Smooth muscle cell of the brain vasculature (primary cell): ENCODE measurements at regions not wholly inside any gene's neighbourhood (a gene's known extent, or its start where the extent isn't known, plus 50 kb on each side); places are given as distances from the start of the nearest gene placed in this dataset.

Experiments used
- DNase-seq: peaks from one replicate; pipeline ENCODE4 v3.0.0-alpha.2; 2012; ENCODE audit warnings: low read depth, low spot score

GRCh38 chr9:99436616-99437015 is 214.5 kb downstream of the SEC61B start:
- DNase-seq, result no peak

- no peak for DNase-seq
Observed at GRCh38 chr9:99437145-99437544, 215.1 kb downstream of the SEC61B start.

DNA sequence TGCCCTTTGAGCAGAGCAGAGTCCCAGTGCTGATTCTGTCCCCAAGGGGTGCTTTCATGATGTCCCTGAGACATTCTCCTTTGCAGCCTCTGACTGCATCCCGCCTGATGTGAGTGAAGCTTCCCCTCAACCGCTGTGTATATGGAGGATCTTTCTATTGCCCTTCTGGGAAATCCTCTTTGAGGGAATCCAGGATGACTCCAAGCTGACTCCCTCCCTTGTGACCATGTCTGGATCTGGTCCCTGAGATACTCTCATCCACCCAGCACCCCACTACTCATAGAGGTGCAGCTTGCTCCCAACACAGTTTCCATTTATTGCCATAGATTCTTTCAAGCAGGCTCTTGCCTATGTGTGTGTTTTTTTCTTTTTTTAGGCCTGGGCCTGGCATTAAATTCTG is 216.5 kb downstream of the SEC61B start:
- no peak for DNase-seq

DNA sequence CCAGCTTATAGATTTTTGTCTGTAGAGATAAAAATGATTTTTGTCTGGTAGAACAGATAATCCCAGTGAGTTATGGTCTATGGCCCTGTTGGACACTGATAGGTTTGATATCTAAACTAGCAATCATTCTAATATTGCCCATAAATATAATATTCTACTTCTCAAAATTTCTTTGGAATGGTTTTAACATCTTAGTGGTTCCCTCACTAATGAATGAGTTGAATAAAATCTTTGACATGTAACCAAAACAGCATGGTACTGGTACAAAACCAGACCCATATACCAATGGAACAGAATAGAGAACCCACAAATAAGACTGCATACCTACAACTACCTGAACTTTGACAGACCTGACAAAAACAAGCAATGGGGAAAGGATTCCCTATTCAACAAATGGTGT is 219.7 kb downstream of the SEC61B start:
- DNase-seq, result no peak

DNA sequence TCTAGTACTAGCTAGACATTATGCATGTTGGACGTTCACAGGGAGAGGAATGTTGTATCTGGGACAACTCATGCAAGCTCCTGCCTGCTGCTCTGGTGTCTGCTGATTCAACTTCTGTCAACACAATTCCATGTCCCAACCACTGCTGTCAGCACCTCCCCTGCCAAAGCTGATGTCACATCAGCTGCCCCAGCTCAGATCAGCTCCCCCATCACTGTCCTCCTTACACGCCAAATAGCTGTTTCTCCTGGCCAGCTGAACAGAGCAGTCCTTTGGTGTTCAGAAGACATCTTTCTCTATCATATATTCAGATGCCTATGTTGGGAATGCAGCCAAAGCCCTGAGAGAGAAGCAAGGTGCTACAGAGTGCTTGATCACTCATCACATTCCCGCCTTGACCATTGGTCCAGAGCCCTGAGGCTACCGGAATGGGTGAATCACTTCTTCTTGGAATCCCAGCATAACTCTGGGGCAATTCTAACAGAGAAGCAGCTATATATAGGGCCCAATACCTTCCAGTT is 223.3 kb downstream of the SEC61B start:
- no peak for DNase-seq

DNA sequence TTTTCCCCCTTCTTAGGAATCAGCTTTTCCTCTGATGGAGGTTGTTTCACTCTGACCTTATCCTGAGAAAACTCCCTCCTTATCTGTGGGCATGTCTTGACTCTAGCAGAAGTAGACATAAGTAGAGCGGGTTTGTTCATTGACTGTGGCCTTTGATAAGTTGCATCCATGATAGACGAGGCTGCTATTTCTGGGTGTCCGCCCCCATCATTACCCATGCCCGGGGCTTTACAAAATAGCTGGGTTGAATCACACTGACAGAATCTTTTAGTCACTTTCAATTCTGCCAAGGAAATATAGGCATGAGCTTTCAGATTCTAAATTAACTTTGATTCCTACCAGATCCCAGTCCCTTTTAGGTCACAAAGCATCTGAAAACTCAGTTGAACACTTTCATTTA is 223.8 kb downstream of the SEC61B start:
- no peak for DNase-seq

- no peak for DNase-seq
Observed at GRCh38 chr9:99447951-99448350, 225.9 kb downstream of the SEC61B start.

- no peak for DNase-seq
Observed at GRCh38 chr9:99449726-99450125, 227.6 kb downstream of the SEC61B start.

GRCh38 chr9:99451112-99451606 is 229.1 kb downstream of the SEC61B start:
- no peak for DNase-seq

GRCh38 chr9:99457406-99457805 is 235.3 kb downstream of the SEC61B start:
- no peak for DNase-seq

DNA sequence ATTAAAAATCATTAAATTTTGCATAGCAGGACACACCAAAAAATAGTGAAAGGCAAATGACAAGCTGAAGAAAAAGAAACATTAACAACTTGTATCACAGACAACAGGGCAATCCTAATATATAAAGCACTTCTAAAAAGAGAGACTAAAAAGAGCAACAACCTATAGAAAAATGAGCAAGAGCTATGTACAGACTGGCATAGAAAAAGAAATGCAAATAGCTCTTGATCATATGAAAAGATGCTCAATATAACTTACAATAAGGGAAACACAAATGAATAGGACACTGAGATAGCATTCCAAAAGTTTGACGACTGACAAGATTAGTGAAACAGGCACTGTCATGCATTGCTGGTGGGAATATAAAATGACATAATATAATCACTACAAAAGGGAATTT is 235.9 kb downstream of the SEC61B start:
- DNase-seq, result no peak

- DNase-seq, result no peak
Observed at GRCh38 chr9:99459919-99460318, 237.8 kb downstream of the SEC61B start.

- no peak for DNase-seq
Observed at GRCh38 chr9:99463131-99463530, 241.0 kb downstream of the SEC61B start.

DNA sequence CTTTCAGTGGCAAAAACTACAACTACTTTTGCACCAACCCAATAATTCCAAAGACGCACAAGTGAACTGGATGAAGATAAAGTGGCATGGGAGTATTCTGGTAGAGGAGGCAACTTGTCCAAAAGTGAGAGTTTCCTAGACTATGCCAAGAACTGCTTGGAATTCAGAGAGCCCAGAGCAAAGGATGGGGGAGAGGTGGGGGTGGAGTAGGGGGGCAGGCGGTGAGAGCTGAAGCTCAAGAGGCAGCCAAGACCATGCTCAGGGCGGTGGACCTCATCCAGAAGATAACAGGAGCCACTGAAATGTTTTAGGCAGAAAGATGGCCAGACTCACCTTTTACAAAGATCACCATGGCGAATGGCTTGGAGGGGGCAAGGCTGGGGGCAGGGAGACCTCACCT is 242.5 kb downstream of the SEC61B start:
- DNase-seq, result no peak

DNA sequence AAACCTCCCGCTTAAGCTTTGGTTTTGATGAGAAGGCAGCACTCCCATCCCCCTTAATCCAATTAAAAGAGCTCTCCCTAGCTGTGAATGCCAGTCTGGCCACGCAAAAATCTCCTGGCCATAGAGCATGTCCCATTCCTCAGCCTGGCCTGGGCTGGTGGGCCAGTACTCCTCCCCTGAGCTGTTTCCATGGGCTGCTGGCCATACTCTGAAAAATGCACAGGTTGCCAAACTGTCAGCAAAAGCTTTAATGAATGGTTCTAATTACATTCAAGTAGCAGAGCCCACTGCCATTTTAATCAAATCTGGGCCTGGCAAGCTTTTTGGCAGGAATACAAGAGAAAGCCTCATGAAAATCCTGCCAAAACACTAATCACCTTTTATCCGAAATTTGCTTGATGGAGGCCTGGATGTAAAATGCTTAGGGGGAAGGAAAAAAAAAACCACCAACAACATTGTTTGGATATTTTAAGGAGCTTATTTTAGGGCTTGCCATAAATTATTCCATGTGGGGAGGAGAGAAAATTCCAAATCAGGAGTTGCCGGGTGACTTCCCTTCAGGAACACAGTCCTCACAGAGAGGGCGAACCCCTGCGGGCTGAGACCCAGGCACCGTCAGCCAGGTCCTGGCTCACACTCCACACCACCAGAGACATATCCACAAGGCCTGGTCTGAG is 243.3 kb downstream of the SEC61B start:
- no peak for DNase-seq

GRCh38 chr9:99466104-99466503 is 244.0 kb downstream of the SEC61B start:
- no peak for DNase-seq

DNA sequence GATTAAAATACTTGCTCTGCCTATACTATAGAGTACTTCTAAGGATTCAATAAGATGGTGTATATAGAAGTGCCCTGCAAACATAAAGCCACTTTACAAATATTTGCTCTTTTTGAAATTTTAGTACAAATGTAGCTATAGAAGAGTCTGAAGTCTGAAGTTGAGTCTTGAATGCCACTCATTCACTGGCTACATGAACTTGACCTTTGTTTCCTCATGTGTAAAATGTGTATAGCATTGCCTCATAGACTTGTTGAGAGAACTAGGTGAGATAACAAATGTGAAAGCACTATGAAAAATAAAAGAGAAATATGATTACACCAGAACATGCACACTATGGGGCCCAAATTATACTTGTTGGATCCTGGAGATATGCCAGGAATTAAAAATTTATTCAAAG is 244.7 kb downstream of the SEC61B start:
- DNase-seq, result no peak

DNA sequence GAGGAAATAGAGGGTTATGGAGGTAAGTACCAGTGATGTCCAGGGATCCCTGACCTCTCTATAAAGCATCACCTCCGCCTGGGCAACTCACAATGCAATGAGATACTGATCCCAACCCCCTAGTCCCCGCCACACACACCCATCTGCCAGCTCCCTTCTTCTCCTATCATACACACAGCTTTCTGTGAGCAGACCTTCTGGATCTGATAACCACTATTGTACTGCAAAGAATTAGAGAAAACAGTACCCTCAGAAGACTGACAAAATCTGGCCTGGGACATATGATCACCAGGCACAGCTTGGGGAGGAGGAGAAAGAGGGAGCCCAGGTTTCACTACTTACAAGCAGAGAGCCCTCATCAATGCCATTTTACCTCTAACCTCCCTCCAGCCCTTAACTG is 249.0 kb downstream of the SEC61B start:
- DNase-seq, result no peak

DNA sequence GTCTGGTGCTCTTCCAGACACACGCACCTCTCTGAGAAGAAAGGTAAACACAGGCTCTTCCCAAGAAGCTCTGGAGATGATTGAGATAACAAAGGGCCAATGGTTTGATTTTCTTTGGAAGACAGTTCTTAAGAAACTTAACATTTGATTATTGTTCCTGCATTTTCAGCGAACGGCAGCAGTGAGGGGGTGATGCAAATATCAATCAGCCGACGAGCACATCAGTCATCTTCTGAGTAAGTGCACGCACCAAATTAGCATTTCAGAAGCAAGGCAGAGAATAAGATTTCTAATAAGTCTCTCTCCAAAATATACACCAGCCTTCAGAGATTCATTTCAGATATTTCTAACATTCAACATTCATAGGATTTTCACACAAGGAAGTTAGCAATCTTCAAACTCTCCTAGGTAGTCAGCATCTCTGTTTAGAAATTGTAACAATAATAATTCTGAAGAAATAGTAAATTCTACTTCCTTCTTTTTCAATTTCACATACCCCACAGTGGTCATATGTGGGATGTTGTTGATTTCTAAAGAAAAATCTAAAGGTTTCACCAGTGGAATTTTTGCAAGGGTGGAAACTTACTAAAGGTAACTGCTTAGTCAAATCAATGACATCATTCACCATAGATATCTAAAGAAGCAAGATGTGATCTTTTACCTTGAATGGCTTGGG is 250.3 kb downstream of the SEC61B start:
- no peak for DNase-seq

- no peak for DNase-seq
Observed at GRCh38 chr9:99472916-99473245, 250.8 kb downstream of the SEC61B start.

GRCh38 chr9:99474186-99474585 is 252.1 kb downstream of the SEC61B start:
- DNase-seq, result no peak

DNA sequence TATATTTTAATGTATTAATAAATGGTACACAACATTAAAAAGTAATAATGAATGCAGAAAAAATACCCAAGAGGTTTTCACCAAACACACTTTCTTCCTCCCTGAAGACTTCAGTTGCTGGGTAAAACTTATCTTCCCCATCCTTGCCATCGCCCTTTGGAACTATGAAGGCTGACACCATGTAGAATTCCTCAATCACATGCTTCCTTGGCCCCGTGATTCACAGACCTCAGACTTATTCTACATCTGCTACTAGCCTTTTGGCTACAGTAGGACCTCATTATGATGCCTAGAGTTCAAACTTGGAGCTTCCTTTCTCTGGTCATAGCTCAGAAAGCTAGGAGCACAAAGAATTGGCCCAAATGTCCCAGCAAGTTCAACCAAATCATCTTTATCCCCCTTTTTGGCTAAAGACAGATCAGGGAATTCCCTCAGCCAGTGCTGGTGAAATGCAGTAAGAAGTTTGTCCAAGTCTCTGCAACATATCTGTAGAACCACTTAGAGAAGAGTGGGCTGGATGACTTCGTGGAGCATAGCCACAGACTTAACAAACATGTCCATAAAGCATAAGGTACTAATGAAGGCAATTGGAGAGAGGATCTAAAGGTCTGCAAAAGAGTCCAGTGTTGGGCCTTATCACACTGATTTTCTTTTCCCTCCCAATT is 253.5 kb downstream of the SEC61B start:
- DNase-seq, result no peak
